ENCODE measurements at regions not wholly inside any gene's neighbourhood (a gene's known extent, or its start where the extent isn't known, plus 50 kb on each side); places are given as distances from the start of the nearest gene placed in this dataset.

DNA sequence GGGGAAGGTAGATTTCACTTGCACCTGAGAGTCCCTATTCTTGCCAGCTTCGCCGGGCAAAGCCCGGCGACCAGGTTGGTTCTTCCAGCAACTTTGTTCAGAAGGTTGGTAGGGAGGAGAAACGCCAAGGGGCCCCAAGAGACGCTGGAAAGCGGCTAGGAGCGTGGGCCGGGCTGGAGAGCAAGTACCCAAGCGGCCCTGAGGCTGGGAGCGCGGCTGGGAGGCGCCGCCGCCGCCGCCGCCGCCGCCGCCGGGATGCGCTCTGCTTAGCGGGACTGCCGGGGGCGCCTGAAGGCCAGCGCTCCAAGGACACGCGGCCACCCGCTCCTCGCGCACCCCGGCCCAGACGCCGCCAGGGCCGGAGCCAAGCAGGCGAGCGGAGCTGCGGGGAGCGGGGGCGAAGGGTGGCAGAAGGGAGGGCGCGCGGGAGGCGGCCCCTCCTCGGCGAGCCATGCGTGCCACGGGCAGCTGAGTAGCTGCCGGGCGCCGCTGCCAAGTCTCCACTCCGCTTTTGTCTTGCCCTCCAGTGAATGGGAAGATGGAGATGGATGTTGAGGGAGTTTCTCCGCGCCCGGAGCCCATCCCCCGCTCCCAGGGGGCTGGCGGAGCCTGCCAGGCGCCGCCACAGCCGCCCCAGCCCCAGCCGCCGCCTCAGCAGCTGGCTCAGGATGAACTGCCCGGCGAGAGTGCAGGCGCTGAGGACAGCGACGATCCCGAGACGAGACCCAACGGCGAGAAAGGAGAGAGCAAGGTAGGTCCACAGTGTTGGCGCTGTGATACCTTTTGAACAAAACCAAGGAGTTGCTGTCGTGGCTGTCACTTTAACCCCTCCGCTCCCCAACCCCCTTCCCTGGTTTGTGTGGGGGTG, 227.4 kb upstream of the AZI2 start:
- no TSS peak for BruUV-seq (replicated peaks)
- H3K36me3 ChIP-seq (ENCODE audit: control insufficient read depth, insufficient read depth, low read length) = no peaks in the 10 kb centered on the region
- no peaks in the 10 kb centered on the region for H3K4me1 ChIP-seq (ENCODE audit: control insufficient read depth, insufficient read depth, low read length)
- H3K4me3 ChIP-seq (ENCODE audit: low read depth in 2 of 2, low read length in 2 of 2) = peak overlapping the region in 1 of 2 experiments; percentile 3; a peak in 1 of 4 replicates
- TF ChIP-seq POLR2AphosphoS5 (IDR thresholded peaks at IDR 0.05; ENCODE audit: low read depth, low read length) (no peak), TCF7L2 (IDR thresholded peaks at IDR 0.05; ENCODE audit: low read depth, low read length) (no peak), SIN3A (IDR thresholded peaks at IDR 0.05; ENCODE audit: borderline replicate concordance, insufficient read depth, low read depth, low read length) (no peak)
- TF ChIP-seq, protein P1, sequence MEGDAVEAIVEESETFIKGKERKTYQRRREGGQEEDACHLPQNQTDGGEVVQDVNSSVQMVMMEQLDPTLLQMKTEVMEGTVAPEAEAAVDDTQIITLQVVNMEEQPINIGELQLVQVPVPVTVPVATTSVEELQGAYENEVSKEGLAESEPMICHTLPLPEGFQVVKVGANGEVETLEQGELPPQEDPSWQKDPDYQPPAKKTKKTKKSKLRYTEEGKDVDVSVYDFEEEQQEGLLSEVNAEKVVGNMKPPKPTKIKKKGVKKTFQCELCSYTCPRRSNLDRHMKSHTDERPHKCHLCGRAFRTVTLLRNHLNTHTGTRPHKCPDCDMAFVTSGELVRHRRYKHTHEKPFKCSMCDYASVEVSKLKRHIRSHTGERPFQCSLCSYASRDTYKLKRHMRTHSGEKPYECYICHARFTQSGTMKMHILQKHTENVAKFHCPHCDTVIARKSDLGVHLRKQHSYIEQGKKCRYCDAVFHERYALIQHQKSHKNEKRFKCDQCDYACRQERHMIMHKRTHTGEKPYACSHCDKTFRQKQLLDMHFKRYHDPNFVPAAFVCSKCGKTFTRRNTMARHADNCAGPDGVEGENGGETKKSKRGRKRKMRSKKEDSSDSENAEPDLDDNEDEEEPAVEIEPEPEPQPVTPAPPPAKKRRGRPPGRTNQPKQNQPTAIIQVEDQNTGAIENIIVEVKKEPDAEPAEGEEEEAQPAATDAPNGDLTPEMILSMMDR (IDR thresholded peaks at IDR 0.05) = no peak
- TF ChIP-seq, protein P2, sequence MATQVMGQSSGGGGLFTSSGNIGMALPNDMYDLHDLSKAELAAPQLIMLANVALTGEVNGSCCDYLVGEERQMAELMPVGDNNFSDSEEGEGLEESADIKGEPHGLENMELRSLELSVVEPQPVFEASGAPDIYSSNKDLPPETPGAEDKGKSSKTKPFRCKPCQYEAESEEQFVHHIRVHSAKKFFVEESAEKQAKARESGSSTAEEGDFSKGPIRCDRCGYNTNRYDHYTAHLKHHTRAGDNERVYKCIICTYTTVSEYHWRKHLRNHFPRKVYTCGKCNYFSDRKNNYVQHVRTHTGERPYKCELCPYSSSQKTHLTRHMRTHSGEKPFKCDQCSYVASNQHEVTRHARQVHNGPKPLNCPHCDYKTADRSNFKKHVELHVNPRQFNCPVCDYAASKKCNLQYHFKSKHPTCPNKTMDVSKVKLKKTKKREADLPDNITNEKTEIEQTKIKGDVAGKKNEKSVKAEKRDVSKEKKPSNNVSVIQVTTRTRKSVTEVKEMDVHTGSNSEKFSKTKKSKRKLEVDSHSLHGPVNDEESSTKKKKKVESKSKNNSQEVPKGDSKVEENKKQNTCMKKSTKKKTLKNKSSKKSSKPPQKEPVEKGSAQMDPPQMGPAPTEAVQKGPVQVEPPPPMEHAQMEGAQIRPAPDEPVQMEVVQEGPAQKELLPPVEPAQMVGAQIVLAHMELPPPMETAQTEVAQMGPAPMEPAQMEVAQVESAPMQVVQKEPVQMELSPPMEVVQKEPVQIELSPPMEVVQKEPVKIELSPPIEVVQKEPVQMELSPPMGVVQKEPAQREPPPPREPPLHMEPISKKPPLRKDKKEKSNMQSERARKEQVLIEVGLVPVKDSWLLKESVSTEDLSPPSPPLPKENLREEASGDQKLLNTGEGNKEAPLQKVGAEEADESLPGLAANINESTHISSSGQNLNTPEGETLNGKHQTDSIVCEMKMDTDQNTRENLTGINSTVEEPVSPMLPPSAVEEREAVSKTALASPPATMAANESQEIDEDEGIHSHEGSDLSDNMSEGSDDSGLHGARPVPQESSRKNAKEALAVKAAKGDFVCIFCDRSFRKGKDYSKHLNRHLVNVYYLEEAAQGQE (IDR thresholded peaks at IDR 0.05; ENCODE audit: insufficient read depth in 1 of 2, low read depth in 2 of 2, low read length in 1 of 2) = no peak
- intact Hi-C loops (cut with micrococcal nuclease; ENCODE audit: unreplicated experiment) = no loop called here
- ATAC-seq = no peak
- H3K9me3 ChIP-seq (ENCODE audit: control insufficient read depth, insufficient read depth, low read depth, low read length) = no peaks in the 10 kb centered on the region
- in situ Hi-C loops (cut with HindIII; ENCODE audit: low pct_unique_long_range_greater_than_20kb, low sequenced_read_pairs) = no loop called here
- ChIA-PET POLR2A (no interaction called here), CTCF (no interaction called here)
- no peaks in the 10 kb centered on the region for H3K27me3 ChIP-seq (ENCODE audit: control insufficient read depth, insufficient read depth, low read length)
- no peak overlapping the region for H3K27ac ChIP-seq (ENCODE audit: low read length)
- DNase-seq (ENCODE audit: low read depth, low spot score) = no peak

DNA sequence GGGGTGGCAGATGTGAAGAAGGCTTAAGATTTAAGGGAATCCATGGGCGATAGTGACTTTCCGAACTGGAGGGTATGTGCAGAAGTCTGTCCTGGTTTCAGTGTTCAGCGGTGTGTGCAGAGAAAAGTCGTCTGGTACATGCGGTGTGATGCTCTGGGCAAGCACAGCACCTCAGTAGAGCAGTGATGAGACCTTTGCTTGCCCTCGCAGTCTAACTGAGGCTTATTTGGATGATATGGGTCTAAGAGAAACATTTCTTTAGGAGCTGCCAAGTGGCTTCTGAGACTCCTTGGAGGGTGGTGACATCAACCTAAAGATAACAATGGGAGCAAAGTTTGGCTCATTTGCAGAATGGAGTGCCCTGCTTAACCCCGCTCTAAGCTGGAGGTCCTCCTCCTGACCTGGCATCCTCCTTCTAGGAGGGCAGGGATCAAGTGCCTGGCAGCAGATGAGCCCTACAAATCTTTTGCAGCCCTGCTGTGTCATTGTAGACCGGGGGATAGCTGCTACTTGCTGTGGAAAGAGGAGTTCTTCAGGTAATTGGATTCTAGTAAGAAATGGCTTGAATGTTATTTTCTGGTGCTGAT, 228.1 kb upstream of the AZI2 start:
- no peak for DNase-seq (ENCODE audit: low read depth, low spot score)
- in situ Hi-C loops (cut with HindIII; ENCODE audit: low pct_unique_long_range_greater_than_20kb, low sequenced_read_pairs) (no loop called here), intact Hi-C loops (cut with micrococcal nuclease; ENCODE audit: unreplicated experiment) (no loop called here)
- Histone ChIP-seq H3K4me3 (ENCODE audit: low read depth in 2 of 2, low read length in 2 of 2) (no peak overlapping the region; a peak in 1 of 4 replicates), H3K27me3 (ENCODE audit: control insufficient read depth, insufficient read depth, low read length) (no peaks in the 10 kb centered on the region), H3K9me3 (ENCODE audit: control insufficient read depth, insufficient read depth, low read depth, low read length) (no peaks in the 10 kb centered on the region), H3K36me3 (ENCODE audit: control insufficient read depth, insufficient read depth, low read length) (no peaks in the 10 kb centered on the region), H3K4me1 (ENCODE audit: control insufficient read depth, insufficient read depth, low read length) (no peaks in the 10 kb centered on the region), H3K27ac (ENCODE audit: low read length) (no peak overlapping the region)
- ATAC-seq = no peak
- POLR2A ChIA-PET = no interaction called here
- CTCF ChIA-PET = no interaction called here
- BruUV-seq (replicated peaks) = no TSS peak
- TF ChIP-seq SIN3A (IDR thresholded peaks at IDR 0.05; ENCODE audit: borderline replicate concordance, insufficient read depth, low read depth, low read length) (no peak), TCF7L2 (IDR thresholded peaks at IDR 0.05; ENCODE audit: low read depth, low read length) (no peak)
- TF ChIP-seq, protein P1 (IDR thresholded peaks at IDR 0.05) = no peak
- TF ChIP-seq, protein P2 (IDR thresholded peaks at IDR 0.05; ENCODE audit: insufficient read depth in 1 of 2, low read depth in 2 of 2, low read length in 1 of 2) = no peak
